ENCODE measurements at regions not wholly inside any gene's neighbourhood (a gene's known extent, or its start where the extent isn't known, plus 50 kb on each side); places are given as distances from the start of the nearest gene placed in this dataset.
"Not testable (repeated sequence)": the region's sequence is repeated elsewhere in the genome, so short reads cannot be mapped to it uniquely, and the experiment has no call there.

DNA sequence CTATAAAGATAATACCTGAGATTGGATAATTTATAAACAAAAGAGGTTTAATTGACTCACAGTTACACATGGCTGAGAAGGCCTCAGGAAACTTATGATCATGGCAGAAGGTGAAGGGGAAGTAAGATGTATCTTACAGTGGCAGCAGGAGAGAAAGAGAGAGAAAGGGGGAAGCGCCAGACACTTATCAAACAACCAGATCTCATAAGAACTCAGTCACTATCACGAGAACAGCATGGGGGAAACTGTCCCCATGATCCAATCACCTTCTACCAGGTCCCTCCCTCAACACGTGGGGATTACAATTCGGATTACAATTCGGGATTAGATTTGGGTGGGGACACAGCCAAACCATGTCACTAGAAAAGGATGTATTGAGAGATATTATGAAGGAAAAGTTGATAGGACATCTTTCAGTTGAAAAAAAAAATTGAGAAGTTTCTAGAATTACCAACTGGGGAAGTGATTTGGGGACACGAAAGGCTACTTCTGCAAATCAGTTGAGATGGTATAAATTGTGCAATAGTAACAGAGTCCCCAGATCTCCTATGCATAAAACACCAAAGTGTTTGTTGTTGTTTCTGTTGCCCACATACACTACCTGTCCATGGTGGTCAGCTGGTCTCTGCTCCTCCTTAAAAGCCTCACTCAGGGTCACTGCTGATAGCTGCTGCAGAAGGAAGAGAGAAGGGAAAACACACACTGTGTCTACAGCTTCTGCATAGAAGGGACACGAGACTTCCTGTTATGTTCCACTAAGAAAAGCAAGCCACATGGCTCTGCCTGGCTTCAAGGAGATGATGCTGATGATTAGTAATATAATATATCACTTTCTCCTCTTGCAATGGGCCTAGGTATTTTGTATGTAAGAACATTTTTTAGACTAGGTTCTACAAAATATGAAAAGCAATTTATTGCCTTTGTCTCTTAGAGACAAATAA is 465.5 kb downstream of the PDZRN4 start:
- DNase-seq: no peak

DNA sequence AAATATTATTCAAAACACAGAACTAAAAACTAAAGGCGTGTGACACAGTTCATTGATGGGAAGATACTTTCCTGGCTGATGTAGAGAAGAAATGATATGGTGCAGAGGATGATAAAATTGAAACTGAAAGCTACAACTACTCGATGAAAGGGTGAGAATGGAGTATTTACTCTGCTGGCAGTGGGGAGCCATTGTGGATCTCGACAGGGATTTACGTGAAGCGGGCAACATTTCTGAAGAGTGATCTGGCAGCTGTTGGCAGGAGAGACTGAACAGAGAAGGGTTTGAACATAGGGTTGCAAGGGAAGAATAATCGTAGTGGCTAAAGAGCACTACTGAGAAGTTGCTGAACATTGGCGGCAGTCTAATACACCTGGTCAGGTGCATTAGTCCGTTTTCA is 464.9 kb downstream of the PDZRN4 start:
- DNase-seq: no peak

- no peak for DNase-seq
Measured at GRCh38 chr12:41645624-41646023, 457.5 kb downstream of the PDZRN4 start.

DNA sequence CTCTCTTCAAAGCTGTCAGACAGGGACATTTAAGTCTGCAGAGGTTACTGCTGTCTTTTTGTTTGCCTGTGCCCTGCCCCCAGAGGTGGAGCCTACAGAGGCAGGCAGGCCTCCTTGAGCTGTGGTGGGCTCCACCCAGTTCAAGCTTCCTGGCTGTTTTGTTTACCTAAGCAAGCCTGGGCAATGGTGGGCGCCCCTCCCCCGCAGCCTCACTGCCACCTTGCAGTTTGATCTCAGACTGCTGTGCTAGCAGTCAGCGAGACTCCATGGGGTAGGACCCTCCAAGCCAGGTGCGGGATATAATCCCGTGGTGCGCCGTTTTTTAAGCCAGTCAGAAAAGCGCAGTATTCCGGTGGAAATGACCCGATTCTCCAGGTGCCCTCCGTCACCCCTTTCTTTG is 454.7 kb downstream of the PDZRN4 start:
- DNase-seq: not testable (repeated sequence)

GRCh38 chr12:41636653-41637052 is 448.5 kb downstream of the PDZRN4 start:
- no peak for DNase-seq

GRCh38 chr12:41635626-41636364 is 447.7 kb downstream of the PDZRN4 start:
- no peak for DNase-seq

DNA sequence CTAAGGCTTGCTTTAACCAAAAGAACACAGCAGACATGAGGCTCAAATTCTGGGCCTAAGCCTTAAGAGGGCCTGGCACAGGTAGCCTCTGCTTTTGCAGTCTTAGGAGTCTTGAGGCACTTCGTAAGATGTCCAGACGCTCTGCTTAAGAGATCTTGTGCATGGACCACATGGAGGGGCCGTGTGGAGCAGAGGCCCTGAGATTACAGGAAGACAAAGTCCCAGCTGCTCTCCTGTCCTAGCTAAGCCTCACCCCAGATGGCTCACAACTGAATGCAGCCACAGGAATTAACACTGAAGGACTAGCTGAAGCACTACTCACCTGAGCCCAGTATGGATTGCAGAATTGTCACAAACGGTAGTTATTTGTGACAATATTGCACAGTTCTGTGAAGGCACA is 446.0 kb downstream of the PDZRN4 start:
- no peak for DNase-seq

DNA sequence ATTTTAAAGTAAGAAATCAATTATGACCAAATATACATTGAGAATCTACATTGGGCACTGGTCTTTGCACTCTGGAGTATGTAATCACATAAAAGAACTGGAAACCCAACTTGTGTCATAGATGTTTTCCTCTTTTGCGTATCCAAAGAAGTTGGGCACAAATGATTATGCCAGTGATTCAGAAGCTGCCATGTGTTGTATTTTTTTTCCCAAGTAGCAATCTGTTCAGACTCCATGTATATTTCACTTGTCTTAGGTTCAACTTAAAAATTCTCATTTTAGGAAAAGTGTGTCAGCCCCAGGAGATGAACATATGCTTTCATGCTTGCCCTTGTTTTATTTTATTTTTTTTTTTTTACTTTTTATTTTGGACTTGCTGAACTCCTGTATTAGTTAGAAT is 441.5 kb downstream of the PDZRN4 start:
- DNase-seq: no peak

DNA sequence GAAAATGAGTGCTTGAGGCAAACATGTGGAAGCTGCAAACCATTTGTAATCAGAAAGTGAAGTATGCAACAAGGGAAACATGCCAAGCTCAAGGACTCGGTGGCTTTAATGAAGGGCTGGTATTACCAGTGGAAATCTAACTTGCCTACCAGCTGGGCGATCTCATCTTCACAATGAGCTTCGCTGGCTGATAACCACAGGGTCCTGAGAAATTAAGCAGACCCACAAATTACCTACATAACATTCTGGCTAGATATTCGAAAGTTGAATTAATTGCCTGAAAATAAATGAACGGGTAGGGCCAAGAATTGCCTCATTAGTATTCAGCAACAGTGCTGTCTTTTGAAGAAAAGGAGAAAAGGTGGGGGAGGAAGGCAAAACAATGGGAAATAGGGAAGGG is 439.4 kb downstream of the PDZRN4 start:
- DNase-seq: no peak

DNA sequence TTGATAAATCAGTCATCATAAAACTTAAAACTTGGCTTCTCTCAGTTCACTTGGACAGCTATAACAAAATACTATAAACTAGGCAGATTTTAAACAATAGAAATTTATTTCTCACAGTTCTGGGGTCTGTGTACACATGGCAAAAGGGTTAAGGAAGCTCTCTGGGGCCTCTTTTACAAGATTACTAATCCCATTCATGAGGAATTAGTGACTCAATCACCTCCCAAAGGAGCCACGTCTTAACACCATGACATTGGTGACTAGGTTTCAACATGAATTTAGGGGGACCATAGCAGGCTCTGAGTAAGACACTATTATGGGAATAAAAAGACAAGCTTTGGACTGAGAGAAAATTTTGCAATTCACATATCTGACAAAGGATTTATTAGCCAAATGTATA is 436.5 kb downstream of the PDZRN4 start:
- DNase-seq: no peak

Data from hematopoietic multipotent progenitor cell treated with erythropoietin and hydrocortisone succinate and interleukin-3 and kit ligand, for 8 days (in vitro differentiated cells).